Common myeloid progenitor, CD34-positive (primary cell): ENCODE measurements at regions not wholly inside any gene's neighbourhood (a gene's known extent, or its start where the extent isn't known, plus 50 kb on each side); places are given as distances from the start of the nearest gene placed in this dataset.
"Not testable (repeated sequence)": the region's sequence is repeated elsewhere in the genome, so short reads cannot be mapped to it uniquely, and the experiment has no call there.

Experiments
- CTCF ChIA-PET: fragments of 350-600 bp; sonication (Branson Sonifier 250); formaldehyde crosslinking; loops from one replicate; lab custom pipeline; 2021; ENCODE audit warnings: antibody characterized with exemption; lab: Charles Lee
- POLR2A ChIA-PET: fragments of 350-600 bp; sonication (Branson Sonifier 250); formaldehyde crosslinking; loops from one replicate; lab custom pipeline; 2021; ENCODE audit warnings: antibody characterized with exemption; lab: Charles Lee
- DNase-seq, 3 donors: peaks; one replicate each; pipeline versions ENCODE4 v3.0.0 to v3.0.0-alpha.2; 2013
- H3K27ac ChIP-seq, 2 experiments: 1 replicate in 1 of 2; 2 replicates in 1 of 2; pipeline ENCODE4 v1.7.0; 2013; ENCODE audit warnings: inconsistent platforms in 2 of 2, low read length in 2 of 2, mild to moderate bottlenecking in 2 of 2, low read depth in 1 of 2, moderate library complexity in 1 of 2; ENCODE audit not compliant: severe bottlenecking in 2 of 2, insufficient read depth in 1 of 2, poor library complexity in 1 of 2
- H3K27me3 ChIP-seq, 5 experiments: replicated peaks in 2 of 5; 1 replicate in 3 of 5; 2 replicates in 2 of 5; pipeline versions ENCODE4 v1.6.1 to v1.7.0; 2013; ENCODE audit warnings: low read length in 4 of 5, mild to moderate bottlenecking in 2 of 5, moderate library complexity in 2 of 5, inconsistent platforms in 1 of 5; ENCODE audit not compliant: insufficient read depth in 5 of 5, control insufficient read depth in 4 of 5
- H3K36me3 ChIP-seq, 4 experiments: 1 replicate in 2 of 4; 2 replicates in 2 of 4; pipeline versions ENCODE4 v1.6.1 to v1.7.0; 2013; ENCODE audit warnings: low read length in 3 of 4, control low read depth in 1 of 4, mild to moderate bottlenecking in 1 of 4; ENCODE audit not compliant: control insufficient read depth in 4 of 4, insufficient read depth in 4 of 4
- H3K4me1 ChIP-seq, 4 experiments: 1 replicate in 3 of 4; 2 replicates in 1 of 4; pipeline versions ENCODE4 v1.6.1 to v1.7.1; 2013; ENCODE audit warnings: low read length in 3 of 4, mild to moderate bottlenecking in 3 of 4, control low read depth in 1 of 4, inconsistent platforms in 1 of 4, moderate library complexity in 1 of 4; ENCODE audit not compliant: control insufficient read depth in 4 of 4, insufficient read depth in 4 of 4; ENCODE audit errors: control extremely low read depth in 1 of 4
- H3K4me3 ChIP-seq, 7 experiments: 1 replicate in 4 of 7; 2 replicates in 3 of 7; pipeline versions ENCODE4 v1.5.1 to v1.7.0; 2013; ENCODE audit warnings: mild to moderate bottlenecking in 7 of 7, low read length in 6 of 7, moderate library complexity in 6 of 7, inconsistent platforms in 2 of 7, low read depth in 2 of 7, control low read depth in 1 of 7; ENCODE audit not compliant: insufficient read depth in 4 of 7, control insufficient read depth in 1 of 7; ENCODE audit errors: extremely low read depth in 1 of 7
- H3K9me3 ChIP-seq, 5 experiments: 1 replicate in 4 of 5; 2 replicates in 1 of 5; pipeline versions ENCODE4 v1.6.1 to v1.7.1; 2013; ENCODE audit warnings: low read length in 4 of 5, mild to moderate bottlenecking in 2 of 5, inconsistent platforms in 1 of 5, low read depth in 1 of 5, moderate library complexity in 1 of 5; ENCODE audit not compliant: control insufficient read depth in 4 of 5, insufficient read depth in 2 of 5; ENCODE audit errors: control extremely low read depth in 1 of 5
- WGBS: methylation state at CpG from one replicate; pipeline ENCODE4 v1.1.5; 2013; ENCODE audit not compliant: insufficient coverage; 5-methylcytosine and 5-hydroxymethylcytosine counted together

GRCh38 chr5:163867324-163867723 is 361.9 kb downstream of the MAT2B start:
- Histone ChIP-seq H3K27me3 (peaks cover 0 to 2% (median 0%) of the 10 kb centered on the region in 5 experiments), H3K4me3 (no peak overlapping the region), H3K4me1 (no peaks in the 10 kb centered on the region), H3K27ac (no peak overlapping the region), H3K9me3 (no peaks in the 10 kb centered on the region), H3K36me3 (no peaks in the 10 kb centered on the region)
- POLR2A ChIA-PET = no interaction called here
- WGBS = no CpG with 5 or more reads among the region's 2 CpGs
- CTCF ChIA-PET = no interaction called here
- DNase-seq = no peak

GRCh38 chr5:163867738-163868137 is 362.3 kb downstream of the MAT2B start:
- no peaks in the 10 kb centered on the region for H3K4me1 ChIP-seq
- no peak overlapping the region for H3K4me3 ChIP-seq
- no peak overlapping the region for H3K27ac ChIP-seq
- ChIA-PET POLR2A (no interaction called here), CTCF (no interaction called here)
- H3K36me3 ChIP-seq = no peaks in the 10 kb centered on the region
- peaks cover 0 to 2% (median 0%) of the 10 kb centered on the region in 5 experiments for H3K27me3 ChIP-seq
- no CpG with 5 or more reads among the region's 3 CpGs for WGBS
- no peaks in the 10 kb centered on the region for H3K9me3 ChIP-seq
- DNase-seq = peak in 2 of 3 donors; percentile 31 to 44

GRCh38 chr5:163869581-163869980 is 364.2 kb downstream of the MAT2B start:
- H3K27me3 ChIP-seq = peaks cover 0 to 2% (median 0%) of the 10 kb centered on the region in 5 experiments
- WGBS = 96% methylated on average over 4 of the region's 6 CpGs
- no peaks in the 10 kb centered on the region for H3K9me3 ChIP-seq
- H3K4me1 ChIP-seq = no peaks in the 10 kb centered on the region
- no peaks in the 10 kb centered on the region for H3K36me3 ChIP-seq
- no peak overlapping the region for H3K4me3 ChIP-seq
- no peak overlapping the region for H3K27ac ChIP-seq
- ChIA-PET POLR2A (no interaction called here), CTCF (no interaction called here)
- DNase-seq = no peak

- Histone ChIP-seq H3K27ac (no peak overlapping the region), H3K36me3 (no peaks in the 10 kb centered on the region), H3K27me3 (peaks cover 0 to 2% (median 0%) of the 10 kb centered on the region in 5 experiments), H3K4me1 (no peaks in the 10 kb centered on the region), H3K4me3 (no peak overlapping the region), H3K9me3 (no peaks in the 10 kb centered on the region)
- ChIA-PET CTCF (no interaction called here), POLR2A (no interaction called here)
- no peak for DNase-seq
- WGBS = 100% methylated on average over 1 of the region's 2 CpGs
Measured at GRCh38 chr5:163870441-163870840, 365.0 kb downstream of the MAT2B start.

- H3K9me3 ChIP-seq = no peaks in the 10 kb centered on the region
- ChIA-PET CTCF (no interaction called here), POLR2A (no interaction called here)
- DNase-seq = no peak
- no peaks in the 10 kb centered on the region for H3K36me3 ChIP-seq
- H3K27ac ChIP-seq = no peak overlapping the region
- H3K4me3 ChIP-seq = no peak overlapping the region
- no peaks in the 10 kb centered on the region for H3K4me1 ChIP-seq
- H3K27me3 ChIP-seq = peaks cover 0 to 2% (median 0%) of the 10 kb centered on the region in 5 experiments
Measured at GRCh38 chr5:163874431-163874830, 369.0 kb downstream of the MAT2B start.

GRCh38 chr5:163874912-163875311 is 369.5 kb downstream of the MAT2B start:
- H3K4me3 ChIP-seq, CTCF ChIA-PET, H3K27ac ChIP-seq, H3K27me3 ChIP-seq, H3K36me3 ChIP-seq, DNase-seq, POLR2A ChIA-PET, H3K9me3 ChIP-seq, H3K4me1 ChIP-seq: not testable (repeated sequence)
- 100% methylated on average over 2 of the region's 3 CpGs for WGBS

- no peak for DNase-seq
- H3K4me1 ChIP-seq = no peaks in the 10 kb centered on the region
- WGBS = 100% methylated on average over 1 of the region's 1 CpG
- no peaks in the 10 kb centered on the region for H3K36me3 ChIP-seq
- H3K4me3 ChIP-seq = no peak overlapping the region
- no peak overlapping the region for H3K27ac ChIP-seq
- no peaks in the 10 kb centered on the region for H3K27me3 ChIP-seq
- CTCF ChIA-PET = no interaction called here
- POLR2A ChIA-PET = no interaction called here
- H3K9me3 ChIP-seq = no peaks in the 10 kb centered on the region
Measured at GRCh38 chr5:163877865-163878264, 372.4 kb downstream of the MAT2B start.
